ENCODE measurements at regions not wholly inside any gene's neighbourhood (a gene's known extent, or its start where the extent isn't known, plus 50 kb on each side); places are given as distances from the start of the nearest gene placed in this dataset.

DNA sequence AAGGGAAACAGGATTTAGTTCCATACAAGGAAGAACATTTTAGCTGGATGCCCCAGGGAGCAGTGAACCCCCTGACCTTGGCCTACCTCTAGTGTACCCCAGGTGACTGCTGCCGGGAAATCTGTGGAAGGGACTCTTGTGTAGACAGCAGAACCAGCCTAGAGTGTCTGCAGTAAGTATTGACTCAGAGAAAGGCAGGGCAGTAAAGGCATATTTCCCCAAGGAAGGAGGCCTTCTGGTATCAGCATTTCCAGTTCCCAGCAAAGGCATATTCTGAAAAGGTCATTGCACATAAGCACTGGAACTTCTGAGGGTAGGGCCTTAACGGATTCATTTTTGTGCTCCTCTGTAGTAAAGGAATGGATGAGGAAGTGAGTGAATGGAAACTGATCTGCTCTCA is 246.2 kb downstream of the FAM43A start:
- no peak for TF ChIP-seq ZSCAN25 (CRISPR knock-in tag; IDR thresholded peaks at IDR 0.05)
- TF ChIP-seq, protein P1, sequence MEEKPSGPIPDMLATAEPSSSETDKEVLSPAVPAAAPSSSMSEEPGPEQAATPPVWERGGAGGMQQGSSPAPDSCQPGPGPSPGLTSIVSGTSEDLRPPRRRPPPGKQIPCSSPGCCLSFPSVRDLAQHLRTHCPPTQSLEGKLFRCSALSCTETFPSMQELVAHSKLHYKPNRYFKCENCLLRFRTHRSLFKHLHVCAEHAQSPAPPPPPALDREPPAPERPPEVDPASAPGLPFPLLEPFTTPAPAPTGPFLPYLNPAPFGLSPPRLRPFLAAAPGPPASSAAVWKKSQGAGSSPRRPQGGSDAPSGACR (CRISPR knock-in tag; IDR thresholded peaks at IDR 0.05), result no peak
- TF ChIP-seq, protein P2, sequence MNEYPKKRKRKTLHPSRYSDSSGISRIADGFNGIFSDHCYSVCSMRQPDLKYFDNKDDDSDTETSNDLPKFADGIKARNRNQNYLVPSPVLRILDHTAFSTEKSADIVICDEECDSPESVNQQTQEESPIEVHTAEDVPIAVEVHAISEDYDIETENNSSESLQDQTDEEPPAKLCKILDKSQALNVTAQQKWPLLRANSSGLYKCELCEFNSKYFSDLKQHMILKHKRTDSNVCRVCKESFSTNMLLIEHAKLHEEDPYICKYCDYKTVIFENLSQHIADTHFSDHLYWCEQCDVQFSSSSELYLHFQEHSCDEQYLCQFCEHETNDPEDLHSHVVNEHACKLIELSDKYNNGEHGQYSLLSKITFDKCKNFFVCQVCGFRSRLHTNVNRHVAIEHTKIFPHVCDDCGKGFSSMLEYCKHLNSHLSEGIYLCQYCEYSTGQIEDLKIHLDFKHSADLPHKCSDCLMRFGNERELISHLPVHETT (CRISPR knock-in tag; conservative IDR thresholded peaks at IDR 0.05), result no peak
- no peak for TF ChIP-seq ZMYM3 (CRISPR knock-in tag; IDR thresholded peaks at IDR 0.05)
- TF ChIP-seq SOX5 (CRISPR knock-in tag; IDR thresholded peaks at IDR 0.05; ENCODE audit: borderline replicate concordance), result no peak
- no peak for TF ChIP-seq ZNF292 (CRISPR knock-in tag; IDR thresholded peaks at IDR 0.05; ENCODE audit: borderline replicate concordance, low read depth)
- no peak for TF ChIP-seq HDAC2 (CRISPR knock-in tag; IDR thresholded peaks at IDR 0.05)
- no peak for TF ChIP-seq ZNF616 (CRISPR knock-in tag; IDR thresholded peaks at IDR 0.05; ENCODE audit: low read depth)
- TF ChIP-seq MAF1 (CRISPR knock-in tag; IDR thresholded peaks at IDR 0.05; ENCODE audit: borderline replicate concordance), result no peak
- TF ChIP-seq ZNF33A (CRISPR knock-in tag; IDR thresholded peaks at IDR 0.05; ENCODE audit: borderline replicate concordance), result no peak
- TF ChIP-seq FOXK1 (CRISPR knock-in tag; IDR thresholded peaks at IDR 0.05; ENCODE audit: borderline replicate concordance, low read depth), result no peak
- TF ChIP-seq ZNF333 (CRISPR knock-in tag; IDR thresholded peaks at IDR 0.05; ENCODE audit: borderline replicate concordance), result no peak
- Histone ChIP-seq H3K4me1 (ENCODE audit: insufficient read depth, low read length) (peaks cover 14% of the 10 kb centered on the region), H2AFZ (ENCODE audit: low read length) (no peak overlapping the region), H4K20me1 (ENCODE audit: insufficient read depth, low read length) (no peaks in the 10 kb centered on the region), H3K27me3 (ENCODE audit: control insufficient read depth in 1 of 2, insufficient read depth in 2 of 2, low read length in 2 of 2) (peaks cover 0 to 27% of the 10 kb centered on the region in 2 experiments; a peak in 3 of 5 replicates), H3K4me2 (ENCODE audit: low read depth, low read length) (no peak overlapping the region), H3K9me3 (ENCODE audit: low read length) (no peaks in the 10 kb centered on the region; the same call in 1 of the 2 replicates), H3K9ac (ENCODE audit: insufficient read depth, low read depth, low read length) (no peak overlapping the region), H3K36me3 (replicated peaks in 1 of 2; ENCODE audit: control insufficient read depth in 1 of 2, insufficient read depth in 2 of 2, low read length in 2 of 2) (no peaks in the 10 kb centered on the region), H3K4me3 (replicated peaks in 1 of 3; ENCODE audit: insufficient read depth in 1 of 3, low read depth in 2 of 3, low read length in 3 of 3) (no peak overlapping the region), H3K79me2 (ENCODE audit: insufficient read depth, low read length) (no peaks in the 10 kb centered on the region), H3K27ac (ENCODE audit: extremely low read length, insufficient read depth, low read length) (no peak overlapping the region)
- CTCF ChIA-PET (ENCODE audit: low intra/inter-chr PET ratio, low total read pairs), result no interaction called here
- in situ Hi-C loops (cut with HindIII; ENCODE audit: extremely low pct_ligation_motif_present, low pct_unique_long_range_greater_than_20kb) (no loop called here), intact Hi-C loops (cut with micrococcal nuclease; ENCODE audit: unreplicated experiment) (no loop called here)
- DNase-seq (ENCODE audit: low spot score) (no peak), FAIRE-seq (no peak), ATAC-seq (no peak)
- no TSS peak for BruUV-seq (replicated peaks)
- POLR2A ChIA-PET, result no interaction called here
- WGBS (ENCODE audit: low lambda C conversion rate), result 0% methylated on average over 1 of the region's 2 CpGs
